ENCODE measurements at regions not wholly inside any gene's neighbourhood (a gene's known extent, or its start where the extent isn't known, plus 50 kb on each side); places are given as distances from the start of the nearest gene placed in this dataset.

DNA sequence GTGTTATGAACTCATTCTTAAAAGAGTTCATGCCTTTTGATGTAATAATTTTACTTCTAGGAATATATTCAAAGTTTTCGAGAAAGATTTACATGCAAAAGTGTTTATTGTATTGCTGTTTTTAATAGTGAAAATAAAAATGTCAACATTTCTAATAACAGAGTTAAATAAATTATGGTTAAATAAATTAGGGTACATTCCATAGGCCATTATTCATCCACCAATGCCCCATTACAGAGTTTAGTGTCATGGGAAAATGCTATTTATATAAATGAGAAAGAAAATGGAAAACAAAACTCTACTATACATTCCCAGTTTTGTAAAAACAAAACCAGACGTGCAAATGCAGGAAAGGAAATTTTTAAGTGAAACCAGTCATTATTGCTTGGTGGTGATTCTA, 538.1 kb upstream of the TBL1XR1 start:
- 80 to 92% (median 84%) methylated on average over 2 of the region's 2 CpGs for WGBS, 3 donors
- no peak for TF ChIP-seq EP300 (IDR thresholded peaks at IDR 0.05)
- TF ChIP-seq POLR2A (IDR thresholded peaks at IDR 0.05) = no peak
- no peak for TF ChIP-seq CTCF (IDR thresholded peaks at IDR 0.05)
- no peak for DNase-seq
- intact Hi-C loops (cut with DNase I) = no loop called here
- Histone ChIP-seq H3K27ac (no peak overlapping the region), H3K4me3 (no peak overlapping the region), H3K36me3 (no peaks in the 10 kb centered on the region), H3K4me1 (ENCODE audit: insufficient read depth) (peaks cover under 1% of the 10 kb centered on the region), H3K9me3 (no peaks in the 10 kb centered on the region), H3K27me3 (no peaks in the 10 kb centered on the region)

- H3K4me1 ChIP-seq (ENCODE audit: insufficient read depth) = no peaks in the 10 kb centered on the region
- no peaks in the 10 kb centered on the region for H3K27me3 ChIP-seq
- H3K27ac ChIP-seq = no peak overlapping the region
- no peak overlapping the region for H3K4me3 ChIP-seq
- intact Hi-C loops (cut with DNase I) = no loop called here
- WGBS, 3 donors = 94 to 97% (median 97%) methylated on average over 5 of the region's 5 CpGs
- H3K36me3 ChIP-seq = no peaks in the 10 kb centered on the region
- no peak for TF ChIP-seq EP300 (IDR thresholded peaks at IDR 0.05)
- TF ChIP-seq CTCF (IDR thresholded peaks at IDR 0.05) = no peak
- TF ChIP-seq POLR2A (IDR thresholded peaks at IDR 0.05) = no peak
- DNase-seq = no peak
- H3K9me3 ChIP-seq = no peaks in the 10 kb centered on the region
These were observed 542.2 kb upstream of the TBL1XR1 start for GRCh38 chr3:177739461-177739860.

DNA sequence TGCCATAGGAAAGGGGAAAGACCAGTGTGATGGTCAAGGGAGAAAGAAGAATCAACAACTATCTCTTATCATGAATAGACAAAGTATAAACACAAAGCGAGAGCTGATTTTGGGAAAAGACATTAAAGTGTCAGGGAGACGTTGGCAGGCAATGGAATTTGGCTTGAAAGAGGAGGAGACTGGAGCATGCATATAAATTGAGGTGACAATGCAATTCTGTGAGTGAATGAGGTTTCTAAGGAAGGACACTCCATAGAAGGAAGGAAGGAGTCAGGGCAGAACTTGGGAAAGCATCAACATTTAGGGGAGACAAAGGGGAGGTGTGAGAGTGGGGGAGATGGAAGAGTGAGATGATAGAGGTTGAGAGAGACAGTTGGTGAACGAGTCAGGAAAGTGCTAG, 543.0 kb upstream of the TBL1XR1 start:
- WGBS, 3 donors = 75 to 80% (median 77%) methylated on average over 3 of the region's 3 CpGs
- Histone ChIP-seq H3K4me3 (no peak overlapping the region), H3K36me3 (no peaks in the 10 kb centered on the region), H3K27ac (no peak overlapping the region), H3K4me1 (ENCODE audit: insufficient read depth) (no peaks in the 10 kb centered on the region), H3K27me3 (no peaks in the 10 kb centered on the region), H3K9me3 (no peaks in the 10 kb centered on the region)
- TF ChIP-seq POLR2A (IDR thresholded peaks at IDR 0.05) = no peak
- no peak for TF ChIP-seq EP300 (IDR thresholded peaks at IDR 0.05)
- TF ChIP-seq CTCF (IDR thresholded peaks at IDR 0.05) = no peak
- DNase-seq = no peak
- intact Hi-C loops (cut with DNase I) = no loop called here

DNA sequence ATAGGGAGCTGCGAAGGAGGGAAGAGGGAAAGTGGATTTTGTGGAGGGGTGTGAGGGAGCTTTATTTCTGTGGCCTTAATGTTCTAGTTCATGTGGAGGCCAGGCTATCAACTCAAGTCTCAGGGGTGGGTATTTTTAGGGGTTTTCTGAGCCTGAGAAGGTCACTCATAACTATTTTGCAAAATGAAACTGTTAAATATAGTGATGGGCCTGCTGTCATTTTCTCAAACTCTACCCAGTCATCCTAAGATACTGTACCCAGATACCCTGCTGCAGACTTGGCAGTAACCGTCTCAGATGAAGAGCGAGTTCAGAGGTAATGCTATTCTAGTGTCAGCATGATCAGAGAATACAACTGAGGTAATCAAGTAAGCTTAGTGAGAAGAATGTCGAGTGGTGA, 545.0 kb upstream of the TBL1XR1 start:
- intact Hi-C loops (cut with DNase I) = no loop called here
- H3K4me3 ChIP-seq = no peak overlapping the region

More for the DNA sequence above, 545.0 kb upstream of the TBL1XR1 start:
- DNase-seq = no peak
- Histone ChIP-seq H3K27me3 (no peaks in the 10 kb centered on the region), H3K27ac (no peak overlapping the region), H3K36me3 (no peaks in the 10 kb centered on the region), H3K9me3 (no peaks in the 10 kb centered on the region), H3K4me1 (ENCODE audit: insufficient read depth) (no peaks in the 10 kb centered on the region)
- TF ChIP-seq POLR2A (IDR thresholded peaks at IDR 0.05) (no peak), CTCF (IDR thresholded peaks at IDR 0.05) (no peak), EP300 (IDR thresholded peaks at IDR 0.05) (no peak)
- WGBS, 3 donors = 72 to 80% (median 77%) methylated on average over 4 of the region's 4 CpGs

Data from ovary (tissue), 7 donors.